HEK293T (cell line): ENCODE measurements at regions not wholly inside any gene's neighbourhood (a gene's known extent, or its start where the extent isn't known, plus 50 kb on each side); places are given as distances from the start of the nearest gene placed in this dataset.

Source experiments
- ARNT ChIP-seq: fragments of 450-650 bp; IDR thresholded peaks from 2 replicates; pipeline ENCODE4 v1.6.1; 2017; ENCODE audit warnings: mild to moderate bottlenecking
- BHLHE40 ChIP-seq: fragments of 450-650 bp; IDR thresholded peaks from 2 replicates; pipeline ENCODE4 v1.6.1; 2016; ENCODE audit warnings: mild to moderate bottlenecking, moderate library complexity, borderline replicate concordance
- ELF4 ChIP-seq: fragments of 450-650 bp; IDR thresholded peaks from 2 replicates; pipeline ENCODE4 v1.6.1; 2017; ENCODE audit warnings: antibody characterized with exemption
- FOXA1 ChIP-seq: fragments of 450-650 bp; IDR thresholded peaks from 2 replicates; pipeline ENCODE4 v1.6.1; 2016; ENCODE audit warnings: mild to moderate bottlenecking
- FOXK2 ChIP-seq: fragments of 450-650 bp; IDR thresholded peaks from 2 replicates; pipeline ENCODE4 v1.6.1; 2016; ENCODE audit warnings: mild to moderate bottlenecking
- FOXM1 ChIP-seq: fragments of 450-650 bp; IDR thresholded peaks from 2 replicates; pipeline ENCODE4 v1.6.1; 2017; ENCODE audit warnings: mild to moderate bottlenecking, borderline replicate concordance
- HDGF ChIP-seq: fragments of 450-650 bp; IDR thresholded peaks from 2 replicates; pipeline ENCODE4 v1.6.1; 2017; ENCODE audit warnings: antibody characterized with exemption, borderline replicate concordance
- L3MBTL2 ChIP-seq: fragments of 450-650 bp; conservative IDR thresholded peaks from 2 replicates; pipeline ENCODE4 v1.6.1; 2016; ENCODE audit warnings: mild to moderate bottlenecking
- NFRKB ChIP-seq: fragments of 450-650 bp; IDR thresholded peaks from 2 replicates; pipeline ENCODE4 v1.6.1; 2016; ENCODE audit warnings: mild to moderate bottlenecking, moderate library complexity
- PKNOX1 ChIP-seq: fragments of 450-650 bp; IDR thresholded peaks from 2 replicates; pipeline ENCODE4 v1.6.1; 2016
- SP1 ChIP-seq: fragments of 450-650 bp; IDR thresholded peaks from 2 replicates; pipeline ENCODE4 v1.6.1; 2017
- TARDBP ChIP-seq: fragments of 450-650 bp; IDR thresholded peaks from 2 replicates; pipeline ENCODE4 v1.6.1; 2016
- ZNF384 ChIP-seq: fragments of 450-650 bp; IDR thresholded peaks from 2 replicates; pipeline ENCODE4 v1.6.1; 2016

DNA sequence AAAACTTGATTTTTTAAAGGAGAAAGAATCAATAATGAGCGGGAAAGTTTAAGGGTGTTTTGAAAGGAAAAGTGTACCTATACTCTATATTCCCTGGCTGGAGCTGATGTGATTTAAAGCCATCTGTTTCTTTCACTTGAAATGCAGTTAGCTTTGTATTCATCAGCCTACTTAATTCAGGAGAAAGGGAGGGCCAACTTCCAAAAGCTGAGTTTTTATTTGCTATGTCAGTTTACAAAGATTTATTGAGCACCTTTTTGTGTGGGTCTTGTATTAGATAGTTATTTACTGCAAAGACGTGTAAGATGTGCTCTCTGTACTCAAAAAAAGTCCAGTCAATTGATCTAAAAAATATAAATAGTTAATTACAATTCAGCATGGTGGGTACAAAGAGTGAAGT lies 176.2 kb upstream of the GOLIM4 start:
- TF ChIP-seq SP1 (no peak), BHLHE40 (no peak), ELF4 (no peak), HDGF (no peak), NFRKB (no peak), PKNOX1 (no peak), FOXM1 (no peak), ZNF384 (no peak), FOXK2 (no peak), TARDBP (no peak), FOXA1 (no peak), L3MBTL2 (no peak), ARNT (no peak)
